HEK293 (cell line): ENCODE measurements at regions not wholly inside any gene's neighbourhood (a gene's known extent, or its start where the extent isn't known, plus 50 kb on each side); places are given as distances from the start of the nearest gene placed in this dataset.

Experiments
- CTCF ChIA-PET: fragments of 350-600 bp; formaldehyde crosslinking; extraction: SDS; loops from one replicate; lab custom pipeline; 2021; ENCODE audit warnings: antibody characterized with exemption; lab: Yijun Ruan, JAX
- POLR2A ChIA-PET: fragments of 300-600 bp; formaldehyde crosslinking; extraction: SDS; loops from one replicate; lab custom pipeline; 2020; ENCODE audit warnings: antibody characterized with exemption, inconsistent platforms; lab: Yijun Ruan, JAX
- H3K27ac ChIP-seq: fragments of 200-500 bp; sonication (Bioruptor generic); 2 replicates; pipeline ENCODE4 v1.5.1; 2014; ENCODE audit warnings: low read depth, low read length, control low read depth, inconsistent platforms; ENCODE audit errors: extremely low read depth
- H3K36me3 ChIP-seq, 2 experiments: fragments of 200-500 bp in 1 of 2; sonication (Bioruptor generic) in 1 of 2; 1 replicate in 1 of 2; 2 replicates in 1 of 2; pipeline ENCODE4 v1.5.1; 2014 to 2017; ENCODE audit warnings: inconsistent platforms in 2 of 2, low read length in 2 of 2; ENCODE audit not compliant: control insufficient read depth in 2 of 2, insufficient read depth in 1 of 2
- H3K4me1 ChIP-seq: fragments of 200-500 bp; sonication (Bioruptor generic); 2 replicates; pipeline ENCODE4 v1.5.1; 2014; ENCODE audit warnings: mild to moderate bottlenecking, low read length, inconsistent platforms; ENCODE audit not compliant: control insufficient read depth, insufficient read depth
- H3K4me3 ChIP-seq: 2 replicates; pipeline ENCODE4 v1.5.1; 2011; ENCODE audit warnings: low read depth, mild to moderate bottlenecking, control low read depth, low read length, moderate library complexity
- H3K9me3 ChIP-seq: fragments of 200-500 bp; sonication (Bioruptor generic); 2 replicates; pipeline ENCODE4 v1.5.1; 2014; ENCODE audit warnings: low read depth, low read length, inconsistent platforms; ENCODE audit not compliant: control insufficient read depth, insufficient read depth
- BCL11B ChIP-seq: fragments of 450-650 bp; formaldehyde crosslinking; IDR thresholded peaks from 2 replicates; pipeline ENCODE4 v1.5.1; 2016; ENCODE audit warnings: low read depth, missing biosample characterization, missing genetic modification characterization
- EGR2 ChIP-seq: fragments of 450-650 bp; formaldehyde crosslinking; IDR thresholded peaks from 2 replicates; pipeline ENCODE4 v1.5.1; 2016; ENCODE audit warnings: low read depth, missing biosample characterization, missing genetic modification characterization
- GLIS1 ChIP-seq: fragments of 450-650 bp; formaldehyde crosslinking; IDR thresholded peaks from 2 replicates; pipeline ENCODE4 v1.5.1; 2016; ENCODE audit warnings: missing biosample characterization, missing genetic modification characterization
- GLIS2 ChIP-seq: fragments of 450-650 bp; formaldehyde crosslinking; IDR thresholded peaks from 2 replicates; pipeline ENCODE4 v1.5.1; 2016; ENCODE audit warnings: missing biosample characterization, missing genetic modification characterization
- HOXC10 ChIP-seq: sonication (generic); formaldehyde crosslinking; IDR thresholded peaks from 2 replicates; pipeline ENCODE4 v1.8.1; 2023; ENCODE audit warnings: mild to moderate bottlenecking, missing genetic modification reagents
- KLF7 ChIP-seq: fragments of 450-650 bp; formaldehyde crosslinking; IDR thresholded peaks from 2 replicates; pipeline ENCODE4 v1.5.1; 2016; ENCODE audit warnings: missing biosample characterization, missing genetic modification characterization, borderline replicate concordance
- OVOL3 ChIP-seq: fragments of 450-650 bp; formaldehyde crosslinking; IDR thresholded peaks from 2 replicates; pipeline ENCODE4 v1.5.1; 2016; ENCODE audit warnings: missing biosample characterization, missing genetic modification characterization
- SP2 ChIP-seq: fragments of 450-650 bp; formaldehyde crosslinking; IDR thresholded peaks from 2 replicates; pipeline ENCODE4 v1.5.1; 2016; ENCODE audit warnings: missing biosample characterization, missing genetic modification characterization
- TRIM28 ChIP-seq: IDR thresholded peaks from 2 replicates; pipeline ENCODE4 v1.6.1; 2011; ENCODE audit warnings: low read length, control low read depth, borderline replicate concordance
- ZNF10 ChIP-seq: fragments of 450-650 bp; formaldehyde crosslinking; IDR thresholded peaks from 2 replicates; pipeline ENCODE4 v1.5.1; 2017; ENCODE audit warnings: missing biosample characterization, missing genetic modification characterization
- ZNF132 ChIP-seq: fragments of 450-650 bp; formaldehyde crosslinking; IDR thresholded peaks from 2 replicates; pipeline ENCODE4 v1.5.1; 2017; ENCODE audit warnings: missing biosample characterization, missing genetic modification characterization, borderline replicate concordance
- ZNF248 ChIP-seq: fragments of 450-650 bp; formaldehyde crosslinking; IDR thresholded peaks from 2 replicates; pipeline ENCODE4 v1.5.1; 2017; ENCODE audit warnings: missing biosample characterization, missing genetic modification characterization
- ZNF302 ChIP-seq: fragments of 450-650 bp; formaldehyde crosslinking; IDR thresholded peaks from 2 replicates; pipeline ENCODE4 v1.5.1; 2016; ENCODE audit warnings: missing biosample characterization, missing genetic modification characterization, low read depth
- ZNF311 ChIP-seq: fragments of 450-650 bp; formaldehyde crosslinking; IDR thresholded peaks from 2 replicates; pipeline ENCODE4 v1.5.1; 2017; ENCODE audit warnings: missing biosample characterization, missing genetic modification characterization, borderline replicate concordance
- ZNF37A ChIP-seq: fragments of 450-650 bp; IDR thresholded peaks from 2 replicates; pipeline ENCODE4 v1.5.1; 2018; ENCODE audit warnings: missing biosample characterization, missing genetic modification characterization
- ZNF391 ChIP-seq: fragments of 450-650 bp; formaldehyde crosslinking; IDR thresholded peaks from 2 replicates; pipeline ENCODE4 v1.5.1; 2016; ENCODE audit warnings: low read depth, missing biosample characterization, missing genetic modification characterization, borderline replicate concordance
- ZNF394 ChIP-seq: fragments of 450-650 bp; formaldehyde crosslinking; IDR thresholded peaks from 2 replicates; pipeline ENCODE4 v1.5.1; 2016; ENCODE audit warnings: missing biosample characterization, missing genetic modification characterization, mild to moderate bottlenecking, moderate library complexity, borderline replicate concordance
- ZNF585B ChIP-seq: fragments of 450-650 bp; formaldehyde crosslinking; IDR thresholded peaks from 2 replicates; pipeline ENCODE4 v1.5.1; 2016; ENCODE audit warnings: missing biosample characterization, missing genetic modification characterization
- ZNF830 ChIP-seq: fragments of 450-650 bp; IDR thresholded peaks from 2 replicates; pipeline ENCODE4 v1.5.0; 2018; ENCODE audit warnings: missing biosample characterization, missing genetic modification characterization, low read depth, mild to moderate bottlenecking, moderate library complexity
- ZNF843 ChIP-seq: fragments of 450-650 bp; formaldehyde crosslinking; IDR thresholded peaks from 2 replicates; pipeline ENCODE4 v1.5.1; 2016; ENCODE audit warnings: missing biosample characterization, missing genetic modification characterization
- TF ChIP-seq, protein P1 (sequence below): fragments of 450-650 bp; formaldehyde crosslinking; IDR thresholded peaks from 2 replicates; pipeline ENCODE4 v1.5.1; 2016; ENCODE audit warnings: missing biosample characterization, missing genetic modification characterization, borderline replicate concordance
- TF ChIP-seq, protein P2 (sequence below): fragments of 450-650 bp; formaldehyde crosslinking; IDR thresholded peaks from 2 replicates; pipeline ENCODE4 v1.5.1; 2016; ENCODE audit warnings: missing biosample characterization, missing genetic modification characterization
- TF ChIP-seq, protein P3 (sequence below): sonication (generic); formaldehyde crosslinking; IDR thresholded peaks from 2 replicates; pipeline ENCODE4 v1.8.1; 2022; ENCODE audit warnings: mild to moderate bottlenecking, moderate library complexity, missing genetic modification reagents
- TF ChIP-seq, protein P4 (sequence below): fragments of 450-650 bp; formaldehyde crosslinking; IDR thresholded peaks from 2 replicates; pipeline ENCODE4 v1.5.1; 2016; ENCODE audit warnings: missing biosample characterization, missing genetic modification characterization

DNA sequence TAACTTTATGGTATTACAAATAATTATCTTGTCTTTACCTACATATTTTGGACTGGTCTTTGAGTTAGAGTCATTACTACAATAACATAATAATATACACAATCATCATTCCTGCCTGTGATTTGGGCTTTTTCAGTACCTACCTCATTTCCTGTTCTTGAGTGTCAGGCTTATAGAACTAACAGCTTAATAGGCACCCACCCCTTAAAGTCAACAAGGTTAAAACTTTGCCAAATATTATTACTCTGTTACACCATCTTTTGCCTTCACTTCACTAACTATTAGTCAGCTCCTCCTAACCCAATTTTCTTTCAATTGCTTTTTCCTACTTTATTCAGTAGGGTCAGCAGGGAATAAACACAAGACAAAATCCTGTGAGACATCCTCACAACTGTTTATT lies 488.7 kb upstream of the AGTR1 start:
- CTCF ChIA-PET = no interaction called here
- H3K36me3 ChIP-seq = no peaks in the 10 kb centered on the region

DNA sequence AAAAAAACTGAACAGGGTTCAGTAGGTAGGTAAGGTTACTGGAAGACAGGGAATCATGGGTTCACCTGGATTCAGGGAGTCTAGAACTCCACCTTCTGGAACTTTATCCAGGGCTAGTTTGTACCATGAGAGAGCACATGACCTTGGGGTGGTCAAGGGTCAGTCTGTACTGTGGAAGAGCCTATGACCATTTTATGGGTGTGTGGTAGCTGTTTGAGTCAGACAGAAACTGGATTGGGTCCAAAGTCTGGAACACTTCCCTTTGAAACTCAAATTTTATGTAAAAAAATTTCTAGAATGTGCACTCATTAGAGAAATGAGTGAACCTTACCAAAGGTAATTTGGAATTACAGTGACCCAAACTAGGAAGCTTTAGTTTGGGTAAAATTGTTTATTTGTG lies 486.0 kb upstream of the AGTR1 start:
- CTCF ChIA-PET = interaction anchor here (0.7 kb wide), 1 partner anchor 711 kb away, joined by 5 read pairs; no protein-coding TSS in a partner anchor
- TF ChIP-seq SP2 (tag by site-specific recombination) (no peak), ZNF585B (tag by site-specific recombination) (no peak), ZNF391 (tag by site-specific recombination) (no peak), ZNF302 (tag by site-specific recombination) (no peak), EGR2 (tag by site-specific recombination) (no peak), ZNF132 (no peak), TRIM28 (no peak)
- TF ChIP-seq, protein P1, sequence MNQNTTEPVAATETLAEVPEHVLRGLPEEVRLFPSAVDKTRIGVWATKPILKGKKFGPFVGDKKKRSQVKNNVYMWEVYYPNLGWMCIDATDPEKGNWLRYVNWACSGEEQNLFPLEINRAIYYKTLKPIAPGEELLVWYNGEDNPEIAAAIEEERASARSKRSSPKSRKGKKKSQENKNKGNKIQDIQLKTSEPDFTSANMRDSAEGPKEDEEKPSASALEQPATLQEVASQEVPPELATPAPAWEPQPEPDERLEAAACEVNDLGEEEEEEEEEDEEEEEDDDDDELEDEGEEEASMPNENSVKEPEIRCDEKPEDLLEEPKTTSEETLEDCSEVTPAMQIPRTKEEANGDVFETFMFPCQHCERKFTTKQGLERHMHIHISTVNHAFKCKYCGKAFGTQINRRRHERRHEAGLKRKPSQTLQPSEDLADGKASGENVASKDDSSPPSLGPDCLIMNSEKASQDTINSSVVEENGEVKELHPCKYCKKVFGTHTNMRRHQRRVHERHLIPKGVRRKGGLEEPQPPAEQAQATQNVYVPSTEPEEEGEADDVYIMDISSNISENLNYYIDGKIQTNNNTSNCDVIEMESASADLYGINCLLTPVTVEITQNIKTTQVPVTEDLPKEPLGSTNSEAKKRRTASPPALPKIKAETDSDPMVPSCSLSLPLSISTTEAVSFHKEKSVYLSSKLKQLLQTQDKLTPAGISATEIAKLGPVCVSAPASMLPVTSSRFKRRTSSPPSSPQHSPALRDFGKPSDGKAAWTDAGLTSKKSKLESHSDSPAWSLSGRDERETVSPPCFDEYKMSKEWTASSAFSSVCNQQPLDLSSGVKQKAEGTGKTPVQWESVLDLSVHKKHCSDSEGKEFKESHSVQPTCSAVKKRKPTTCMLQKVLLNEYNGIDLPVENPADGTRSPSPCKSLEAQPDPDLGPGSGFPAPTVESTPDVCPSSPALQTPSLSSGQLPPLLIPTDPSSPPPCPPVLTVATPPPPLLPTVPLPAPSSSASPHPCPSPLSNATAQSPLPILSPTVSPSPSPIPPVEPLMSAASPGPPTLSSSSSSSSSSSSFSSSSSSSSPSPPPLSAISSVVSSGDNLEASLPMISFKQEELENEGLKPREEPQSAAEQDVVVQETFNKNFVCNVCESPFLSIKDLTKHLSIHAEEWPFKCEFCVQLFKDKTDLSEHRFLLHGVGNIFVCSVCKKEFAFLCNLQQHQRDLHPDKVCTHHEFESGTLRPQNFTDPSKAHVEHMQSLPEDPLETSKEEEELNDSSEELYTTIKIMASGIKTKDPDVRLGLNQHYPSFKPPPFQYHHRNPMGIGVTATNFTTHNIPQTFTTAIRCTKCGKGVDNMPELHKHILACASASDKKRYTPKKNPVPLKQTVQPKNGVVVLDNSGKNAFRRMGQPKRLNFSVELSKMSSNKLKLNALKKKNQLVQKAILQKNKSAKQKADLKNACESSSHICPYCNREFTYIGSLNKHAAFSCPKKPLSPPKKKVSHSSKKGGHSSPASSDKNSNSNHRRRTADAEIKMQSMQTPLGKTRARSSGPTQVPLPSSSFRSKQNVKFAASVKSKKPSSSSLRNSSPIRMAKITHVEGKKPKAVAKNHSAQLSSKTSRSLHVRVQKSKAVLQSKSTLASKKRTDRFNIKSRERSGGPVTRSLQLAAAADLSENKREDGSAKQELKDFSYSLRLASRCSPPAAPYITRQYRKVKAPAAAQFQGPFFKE (tag by site-specific recombination) = no peak
- TF ChIP-seq, protein P2, sequence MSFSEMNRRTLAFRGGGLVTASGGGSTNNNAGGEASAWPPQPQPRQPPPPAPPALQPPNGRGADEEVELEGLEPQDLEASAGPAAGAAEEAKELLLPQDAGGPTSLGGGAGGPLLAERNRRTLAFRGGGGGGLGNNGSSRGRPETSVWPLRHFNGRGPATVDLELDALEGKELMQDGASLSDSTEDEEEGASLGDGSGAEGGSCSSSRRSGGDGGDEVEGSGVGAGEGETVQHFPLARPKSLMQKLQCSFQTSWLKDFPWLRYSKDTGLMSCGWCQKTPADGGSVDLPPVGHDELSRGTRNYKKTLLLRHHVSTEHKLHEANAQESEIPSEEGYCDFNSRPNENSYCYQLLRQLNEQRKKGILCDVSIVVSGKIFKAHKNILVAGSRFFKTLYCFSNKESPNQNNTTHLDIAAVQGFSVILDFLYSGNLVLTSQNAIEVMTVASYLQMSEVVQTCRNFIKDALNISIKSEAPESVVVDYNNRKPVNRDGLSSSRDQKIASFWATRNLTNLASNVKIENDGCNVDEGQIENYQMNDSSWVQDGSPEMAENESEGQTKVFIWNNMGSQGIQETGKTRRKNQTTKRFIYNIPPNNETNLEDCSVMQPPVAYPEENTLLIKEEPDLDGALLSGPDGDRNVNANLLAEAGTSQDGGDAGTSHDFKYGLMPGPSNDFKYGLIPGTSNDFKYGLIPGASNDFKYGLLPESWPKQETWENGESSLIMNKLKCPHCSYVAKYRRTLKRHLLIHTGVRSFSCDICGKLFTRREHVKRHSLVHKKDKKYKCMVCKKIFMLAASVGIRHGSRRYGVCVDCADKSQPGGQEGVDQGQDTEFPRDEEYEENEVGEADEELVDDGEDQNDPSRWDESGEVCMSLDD (tag by site-specific recombination) = no peak

More for the DNA sequence above, 488.7 kb upstream of the AGTR1 start:
- H3K9me3 ChIP-seq = no peaks in the 10 kb centered on the region
- H3K27ac ChIP-seq = no peak overlapping the region
- H3K4me1 ChIP-seq = no peaks in the 10 kb centered on the region
- H3K4me3 ChIP-seq = no peak overlapping the region
- POLR2A ChIA-PET = no interaction called here
- no peak for TF ChIP-seq GLIS1 (tag by site-specific recombination)
- TF ChIP-seq KLF7 = no peak
- TF ChIP-seq ZNF248 = no peak
- TF ChIP-seq GLIS2 (tag by site-specific recombination) = no peak
- TF ChIP-seq ZNF843 = no peak
- TF ChIP-seq OVOL3 (tag by site-specific recombination) = no peak
- no peak for TF ChIP-seq ZNF830
- TF ChIP-seq, protein P3, sequence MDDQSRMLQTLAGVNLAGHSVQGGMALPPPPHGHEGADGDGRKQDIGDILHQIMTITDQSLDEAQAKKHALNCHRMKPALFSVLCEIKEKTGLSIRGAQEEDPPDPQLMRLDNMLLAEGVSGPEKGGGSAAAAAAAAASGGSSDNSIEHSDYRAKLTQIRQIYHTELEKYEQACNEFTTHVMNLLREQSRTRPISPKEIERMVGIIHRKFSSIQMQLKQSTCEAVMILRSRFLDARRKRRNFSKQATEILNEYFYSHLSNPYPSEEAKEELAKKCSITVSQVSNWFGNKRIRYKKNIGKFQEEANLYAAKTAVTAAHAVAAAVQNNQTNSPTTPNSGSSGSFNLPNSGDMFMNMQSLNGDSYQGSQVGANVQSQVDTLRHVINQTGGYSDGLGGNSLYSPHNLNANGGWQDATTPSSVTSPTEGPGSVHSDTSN = no peak
- TF ChIP-seq ZNF37A (tag by site-specific recombination) = no peak
- TF ChIP-seq, protein P2 (tag by site-specific recombination) = no peak
- no peak for TF ChIP-seq ZNF391 (tag by site-specific recombination)
- TF ChIP-seq HOXC10 (CRISPR knock-in tag) = no peak
- no peak for TF ChIP-seq ZNF394 (tag by site-specific recombination)
- TF ChIP-seq, protein P4, sequence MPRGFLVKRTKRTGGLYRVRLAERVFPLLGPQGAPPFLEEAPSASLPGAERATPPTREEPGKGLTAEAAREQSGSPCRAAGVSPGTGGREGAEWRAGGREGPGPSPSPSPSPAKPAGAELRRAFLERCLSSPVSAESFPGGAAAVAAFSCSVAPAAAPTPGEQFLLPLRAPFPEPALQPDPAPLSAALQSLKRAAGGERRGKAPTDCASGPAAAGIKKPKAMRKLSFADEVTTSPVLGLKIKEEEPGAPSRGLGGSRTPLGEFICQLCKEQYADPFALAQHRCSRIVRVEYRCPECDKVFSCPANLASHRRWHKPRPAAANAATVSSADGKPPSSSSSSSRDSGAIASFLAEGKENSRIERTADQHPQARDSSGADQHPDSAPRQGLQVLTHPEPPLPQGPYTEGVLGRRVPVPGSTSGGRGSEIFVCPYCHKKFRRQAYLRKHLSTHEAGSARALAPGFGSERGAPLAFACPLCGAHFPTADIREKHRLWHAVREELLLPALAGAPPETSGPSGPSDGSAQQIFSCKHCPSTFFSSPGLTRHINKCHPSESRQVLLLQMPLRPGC (tag by site-specific recombination) = no peak
- no peak for TF ChIP-seq ZNF311 (tag by site-specific recombination)
- no peak for TF ChIP-seq BCL11B
- no peak for TF ChIP-seq ZNF10

More for the DNA sequence above, 486.0 kb upstream of the AGTR1 start:
- no peak overlapping the region for H3K4me3 ChIP-seq
- no peaks in the 10 kb centered on the region for H3K9me3 ChIP-seq
- no peak overlapping the region for H3K27ac ChIP-seq
- no peaks in the 10 kb centered on the region for H3K36me3 ChIP-seq
- no peaks in the 10 kb centered on the region for H3K4me1 ChIP-seq
- POLR2A ChIA-PET = no interaction called here
